ENCODE measurements at regions not wholly inside any gene's neighbourhood (a gene's known extent, or its start where the extent isn't known, plus 50 kb on each side); places are given as distances from the start of the nearest gene placed in this dataset.

- no peak for DNase-seq
Measured at GRCh38 chrX:45348296-45348695, 147.6 kb upstream of the DIPK2B start.

DNA sequence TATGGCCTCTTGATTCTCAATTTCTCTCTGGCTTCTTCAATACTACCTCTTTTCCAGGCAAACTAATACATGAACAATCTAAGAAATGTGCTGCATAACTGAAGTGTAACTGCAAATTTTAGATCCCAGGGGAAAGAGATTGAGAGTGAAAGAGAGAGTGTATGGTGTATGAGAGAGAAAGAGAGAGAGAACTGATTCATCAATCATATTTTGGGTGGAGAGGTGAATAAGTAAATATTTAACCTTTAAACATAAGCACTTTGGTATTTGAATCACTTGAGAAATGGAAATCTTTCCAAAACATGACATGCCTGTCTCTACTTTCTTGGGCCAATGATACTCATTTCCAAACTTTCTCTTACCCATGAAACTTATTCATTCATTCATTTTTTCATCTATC is 147.2 kb upstream of the DIPK2B start:
- no peak for DNase-seq

DNA sequence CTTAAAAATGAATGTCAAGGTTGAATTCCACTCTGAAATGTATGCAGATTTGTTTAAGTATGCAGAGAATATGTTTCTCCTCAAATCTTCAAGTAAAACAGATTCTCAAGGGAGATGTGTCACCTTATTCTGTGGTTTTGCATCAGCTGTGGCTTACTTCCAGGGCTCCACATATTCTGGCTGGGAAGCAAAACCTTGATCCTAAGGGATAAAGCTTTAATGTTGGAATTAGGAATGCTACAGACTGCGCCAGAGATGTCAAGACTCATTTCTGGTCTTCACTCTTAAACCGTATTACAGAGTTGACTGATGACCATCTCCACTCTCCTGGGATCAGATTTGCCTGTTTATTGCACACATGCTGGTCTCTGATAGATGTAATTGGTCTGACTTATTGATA is 143.9 kb upstream of the DIPK2B start:
- DNase-seq: no peak

- no peak for DNase-seq
Measured at GRCh38 chrX:45329217-45329616, 128.5 kb upstream of the DIPK2B start.

GRCh38 chrX:45324941-45325340 is 124.3 kb upstream of the DIPK2B start:
- no peak for DNase-seq

- DNase-seq: no peak
Measured at GRCh38 chrX:45323387-45323786, 122.7 kb upstream of the DIPK2B start.

DNA sequence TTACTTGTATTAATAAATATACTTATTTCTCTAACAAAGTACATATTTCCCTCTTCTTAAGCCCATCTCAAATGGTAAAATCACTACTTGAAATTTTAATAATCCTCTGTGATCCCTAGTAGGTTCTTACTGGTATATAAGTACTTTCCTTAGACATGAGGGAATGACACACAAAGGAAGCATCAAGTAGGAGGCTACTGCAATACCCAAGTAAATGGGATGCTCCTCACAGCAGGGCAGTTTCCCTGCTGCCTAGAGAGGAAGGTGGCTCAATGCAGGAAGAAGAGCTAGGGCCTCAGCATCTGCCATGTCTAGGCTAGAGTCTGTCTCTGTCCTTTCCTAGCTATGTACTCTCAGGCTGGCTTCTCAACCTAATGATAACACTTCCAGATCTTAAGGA is 122.1 kb upstream of the DIPK2B start:
- no peak for DNase-seq

- no peak for DNase-seq
Measured at GRCh38 chrX:45322382-45322781, 121.7 kb upstream of the DIPK2B start.

- no peak for DNase-seq
Measured at GRCh38 chrX:45320191-45320590, 119.5 kb upstream of the DIPK2B start.

GRCh38 chrX:45309801-45310200 is 109.1 kb upstream of the DIPK2B start:
- no peak for DNase-seq

DNA sequence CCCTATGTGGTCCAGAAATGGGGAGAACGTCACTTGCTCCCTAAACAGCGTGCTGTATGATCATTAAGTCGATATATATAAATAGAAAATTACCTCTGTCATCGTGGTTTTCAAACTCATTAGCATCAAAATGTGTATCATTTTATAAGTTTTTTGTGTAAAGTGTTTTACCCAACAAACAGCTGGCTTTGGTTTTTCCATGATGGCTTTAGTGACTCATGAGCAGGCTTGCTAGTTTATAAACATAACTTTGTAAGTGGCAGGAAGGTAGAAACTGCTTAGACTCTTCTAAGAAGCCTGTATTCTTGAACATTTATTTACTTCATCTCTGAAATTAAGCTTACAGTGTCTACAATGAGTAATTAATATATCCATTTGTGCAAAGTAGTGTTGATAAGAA is 108.4 kb upstream of the DIPK2B start:
- DNase-seq: no peak

- no peak for DNase-seq
Measured at GRCh38 chrX:45306794-45307193, 106.1 kb upstream of the DIPK2B start.

DNA sequence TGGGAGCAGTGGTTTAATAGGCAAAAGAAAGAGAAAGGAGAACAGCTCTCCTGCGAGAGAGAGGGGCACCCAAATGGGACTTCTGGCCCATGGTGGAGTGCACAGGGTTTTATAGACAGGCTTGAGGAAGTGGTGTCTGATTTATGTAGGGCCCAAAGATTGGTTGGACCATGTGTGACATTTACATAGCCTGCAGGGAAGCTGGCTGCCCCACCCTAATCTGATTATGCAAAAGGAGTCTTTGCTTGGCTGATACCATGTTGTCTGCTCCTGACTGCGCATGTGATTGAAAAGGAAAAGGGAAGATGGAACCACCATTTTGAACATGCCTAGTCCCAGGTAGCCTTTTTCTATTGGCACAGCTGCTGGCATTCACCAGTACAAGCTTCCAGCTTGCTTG is 100.0 kb upstream of the DIPK2B start:
- DNase-seq: peak; percentile 2 to 3

DNA sequence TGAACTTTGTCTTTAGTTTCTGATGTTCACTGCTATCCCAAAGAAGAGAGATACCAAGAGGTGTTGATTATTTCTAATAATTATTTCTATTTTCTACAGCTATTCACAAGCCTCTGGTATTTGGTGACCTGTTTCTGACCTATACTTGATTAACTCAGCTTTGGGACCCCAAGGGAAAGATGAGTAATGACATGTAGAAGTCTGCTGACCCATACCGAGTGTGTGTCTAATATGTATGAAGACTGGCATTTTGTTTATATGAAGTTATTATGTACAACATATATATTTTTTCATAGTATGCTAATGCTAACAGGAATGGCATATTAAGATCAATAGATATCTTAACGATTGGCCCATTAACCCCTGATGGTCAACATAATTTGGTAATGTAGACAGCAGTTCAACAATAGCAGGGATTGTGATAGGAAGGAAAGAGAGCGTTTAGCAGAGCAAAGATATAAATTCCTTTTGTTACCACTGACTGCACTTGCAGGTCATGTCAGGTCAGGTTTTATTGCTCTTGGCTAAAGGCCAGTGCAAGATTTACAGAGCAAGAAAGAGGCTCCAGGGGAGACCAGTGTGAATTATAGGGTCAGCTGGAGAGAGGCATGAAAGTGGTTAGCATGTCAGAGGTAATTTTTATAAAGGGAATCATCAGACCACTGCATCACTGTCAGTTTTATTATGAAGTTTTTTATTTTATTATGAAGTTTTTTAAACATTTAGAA is 94.7 kb upstream of the DIPK2B start:
- DNase-seq: no peak

DNA sequence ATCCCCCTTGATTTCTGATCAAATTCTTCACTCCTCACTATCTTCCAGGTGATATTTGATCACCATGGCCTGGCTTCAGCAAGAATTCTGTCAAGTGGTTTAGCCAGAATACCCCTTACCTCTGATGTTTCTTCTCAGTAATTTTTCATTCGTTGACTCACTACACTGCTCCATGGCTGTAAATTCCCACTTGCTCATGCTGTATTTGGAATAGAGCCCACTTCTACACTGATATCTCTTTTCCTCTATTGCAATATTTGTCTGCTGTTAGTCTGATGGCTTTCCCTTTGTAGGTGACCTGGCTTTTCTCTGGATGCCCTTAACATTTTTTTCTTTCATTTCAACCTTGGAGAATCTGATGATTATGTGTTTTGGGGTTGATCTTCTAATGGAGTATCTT is 73.9 kb upstream of the DIPK2B start:
- no peak for DNase-seq

- no peak for DNase-seq
Measured at GRCh38 chrX:45267007-45267406, 66.3 kb upstream of the DIPK2B start.

DNA sequence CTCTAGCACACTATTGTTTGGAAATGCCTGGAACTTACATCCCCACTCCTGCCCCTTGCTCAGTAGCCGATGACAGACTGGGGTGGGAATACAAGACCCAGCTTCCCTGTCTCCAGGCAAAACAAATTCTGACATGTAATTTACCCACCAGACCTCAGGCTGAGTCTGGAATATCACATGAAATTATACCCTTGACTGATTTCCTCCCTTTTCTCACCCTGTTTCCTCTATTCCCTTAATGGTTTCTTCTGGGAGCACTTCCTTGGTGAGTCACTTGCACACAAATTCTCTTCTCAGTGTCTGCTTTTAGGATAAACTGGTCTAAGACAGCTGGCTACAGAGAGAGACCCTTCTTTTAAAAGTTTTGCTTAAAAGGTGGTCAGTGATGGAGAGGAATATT is 65.8 kb upstream of the DIPK2B start:
- DNase-seq: no peak

DNA sequence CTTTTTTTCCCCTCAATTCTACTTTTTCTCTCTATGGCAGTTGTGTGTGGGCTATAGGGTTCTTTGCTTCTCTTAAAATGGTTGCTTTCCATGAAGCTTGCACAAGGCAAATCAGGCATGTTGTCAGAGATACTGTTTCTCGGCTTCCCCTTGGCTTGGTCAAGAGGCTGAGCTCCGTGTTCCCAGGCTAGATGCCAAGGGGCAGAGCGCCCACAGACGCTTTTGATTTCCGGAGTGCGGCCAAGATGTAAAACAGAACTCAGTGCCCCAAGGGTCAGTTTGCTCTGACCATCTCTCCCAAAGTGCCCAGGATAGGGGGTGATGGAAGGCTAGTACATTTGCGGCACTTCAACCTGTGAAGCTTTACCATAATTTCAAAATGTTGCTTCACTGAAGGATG is 64.2 kb upstream of the DIPK2B start:
- no peak for DNase-seq

- DNase-seq: no peak
Measured at GRCh38 chrX:45261471-45261870, 60.8 kb upstream of the DIPK2B start.

- no peak for DNase-seq
Measured at GRCh38 chrX:45261005-45261404, 60.3 kb upstream of the DIPK2B start.

GRCh38 chrX:45258731-45259402 is 58.2 kb upstream of the DIPK2B start:
- no peak for DNase-seq

All from NCI-H526 (cell line).